ENCODE measurements at regions not wholly inside any gene's neighbourhood (a gene's known extent, or its start where the extent isn't known, plus 50 kb on each side); places are given as distances from the start of the nearest gene placed in this dataset.

DNA sequence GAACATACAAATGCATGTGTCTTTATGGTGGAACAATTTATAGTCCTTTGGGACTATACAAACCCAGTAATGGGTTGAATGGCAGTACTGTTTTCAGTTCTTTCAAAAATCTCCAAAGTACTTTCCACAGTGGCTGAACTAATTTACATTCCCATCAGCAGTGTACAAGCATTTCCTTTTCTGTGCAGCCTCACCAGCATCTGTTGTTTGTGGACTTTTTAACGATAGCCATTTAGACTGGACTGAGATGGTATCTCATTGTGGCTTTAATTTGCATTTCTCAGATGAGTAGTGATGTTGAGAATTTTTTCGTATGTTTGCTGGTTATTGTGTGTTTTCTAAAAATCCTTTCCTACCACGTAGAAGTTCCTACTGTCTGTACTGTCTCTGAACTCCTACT lies 327.2 kb upstream of the ZFP64 start:
- Histone ChIP-seq H3K27me3 (no peaks in the 10 kb centered on the region), H3K36me3 (no peaks in the 10 kb centered on the region), H3K27ac (no peak overlapping the region), H3K9me3 (no peaks in the 10 kb centered on the region), H3K4me1 (no peaks in the 10 kb centered on the region), H3K4me3 (no peak overlapping the region)
- intact Hi-C loops (cut with DNase I; ENCODE audit: low total_unique reads) = no loop called here
- in situ Hi-C loops (cut with MboI; ENCODE audit: low pct_ligation_motif_present in 1 of 4, low pct_unique_long_range_greater_than_20kb in 1 of 4, low sequenced_read_pairs in 3 of 4) = no loop called here
- TF ChIP-seq EP300 (IDR thresholded peaks at IDR 0.05; ENCODE audit: low read depth) = no peak
- TF ChIP-seq, protein P1, sequence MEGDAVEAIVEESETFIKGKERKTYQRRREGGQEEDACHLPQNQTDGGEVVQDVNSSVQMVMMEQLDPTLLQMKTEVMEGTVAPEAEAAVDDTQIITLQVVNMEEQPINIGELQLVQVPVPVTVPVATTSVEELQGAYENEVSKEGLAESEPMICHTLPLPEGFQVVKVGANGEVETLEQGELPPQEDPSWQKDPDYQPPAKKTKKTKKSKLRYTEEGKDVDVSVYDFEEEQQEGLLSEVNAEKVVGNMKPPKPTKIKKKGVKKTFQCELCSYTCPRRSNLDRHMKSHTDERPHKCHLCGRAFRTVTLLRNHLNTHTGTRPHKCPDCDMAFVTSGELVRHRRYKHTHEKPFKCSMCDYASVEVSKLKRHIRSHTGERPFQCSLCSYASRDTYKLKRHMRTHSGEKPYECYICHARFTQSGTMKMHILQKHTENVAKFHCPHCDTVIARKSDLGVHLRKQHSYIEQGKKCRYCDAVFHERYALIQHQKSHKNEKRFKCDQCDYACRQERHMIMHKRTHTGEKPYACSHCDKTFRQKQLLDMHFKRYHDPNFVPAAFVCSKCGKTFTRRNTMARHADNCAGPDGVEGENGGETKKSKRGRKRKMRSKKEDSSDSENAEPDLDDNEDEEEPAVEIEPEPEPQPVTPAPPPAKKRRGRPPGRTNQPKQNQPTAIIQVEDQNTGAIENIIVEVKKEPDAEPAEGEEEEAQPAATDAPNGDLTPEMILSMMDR (IDR thresholded peaks at IDR 0.05) = no peak
- TF ChIP-seq POLR2AphosphoS5 (IDR thresholded peaks at IDR 0.05) = no peak
- no peak for TF ChIP-seq POLR2A (IDR thresholded peaks at IDR 0.05)
- no peak for DNase-seq
- 45 to 49% methylated on average over 3 of the region's 3 CpGs for WGBS, 2 donors (ENCODE audit: low coverage in 1 of 2)

DNA sequence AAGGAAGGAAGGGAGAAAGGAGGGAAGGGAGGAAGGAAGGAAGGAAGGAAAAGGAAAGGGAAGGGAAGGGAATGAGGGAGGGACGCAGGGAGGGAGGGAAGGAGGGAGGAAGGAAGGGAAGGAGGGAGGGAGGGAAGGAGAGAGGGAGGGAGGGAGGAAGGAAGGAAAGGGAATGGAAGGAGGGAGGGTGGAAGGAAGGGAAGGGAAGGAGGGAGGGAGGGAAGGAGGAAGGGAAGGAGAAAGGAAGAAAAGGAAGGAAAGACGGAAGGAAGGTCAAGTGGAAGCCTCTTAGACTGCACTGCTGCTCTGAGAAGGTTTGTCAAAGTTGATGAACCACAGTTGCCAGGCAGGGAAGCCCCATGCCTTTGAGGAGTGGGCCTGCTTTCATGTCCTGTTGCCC lies 324.3 kb upstream of the ZFP64 start:
- no peaks in the 10 kb centered on the region for H3K4me1 ChIP-seq
- intact Hi-C loops (cut with DNase I; ENCODE audit: low total_unique reads) = no loop called here
- H3K27me3 ChIP-seq = no peaks in the 10 kb centered on the region
- TF ChIP-seq EP300 (IDR thresholded peaks at IDR 0.05; ENCODE audit: low read depth) = no peak
- TF ChIP-seq, protein P1 (IDR thresholded peaks at IDR 0.05) = no peak
- TF ChIP-seq POLR2A (IDR thresholded peaks at IDR 0.05) = no peak
- no peak for TF ChIP-seq POLR2AphosphoS5 (IDR thresholded peaks at IDR 0.05)
- H3K9me3 ChIP-seq = no peaks in the 10 kb centered on the region
- no peak overlapping the region for H3K27ac ChIP-seq
- 61 to 72% methylated on average over 2 of the region's 2 CpGs for WGBS, 2 donors (ENCODE audit: low coverage in 1 of 2)
- no peaks in the 10 kb centered on the region for H3K36me3 ChIP-seq
- no peak overlapping the region for H3K4me3 ChIP-seq
- DNase-seq = no peak
- in situ Hi-C loops (cut with MboI; ENCODE audit: low pct_ligation_motif_present in 1 of 4, low pct_unique_long_range_greater_than_20kb in 1 of 4, low sequenced_read_pairs in 3 of 4) = no loop called here

DNA sequence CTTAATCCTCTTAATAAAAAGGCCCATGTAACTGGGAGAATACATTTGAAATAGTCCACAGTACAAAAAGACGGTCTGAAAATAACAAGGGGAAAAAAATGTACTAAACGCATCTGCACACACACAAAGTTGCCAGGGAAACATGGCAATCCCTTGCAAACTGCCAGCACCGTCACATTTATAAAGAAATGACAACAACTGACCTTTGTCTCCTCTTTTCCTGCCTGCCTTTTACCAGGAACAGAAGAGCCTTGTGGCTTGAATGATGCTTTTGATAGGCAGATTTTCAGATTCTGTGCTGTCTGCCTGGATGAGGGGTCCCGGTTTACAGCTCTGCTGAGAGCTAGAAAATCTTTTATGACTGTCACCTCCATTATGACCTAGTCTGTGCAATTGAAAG lies 308.6 kb upstream of the ZFP64 start:
- Histone ChIP-seq H3K36me3 (no peaks in the 10 kb centered on the region), H3K4me1 (no peaks in the 10 kb centered on the region), H3K27ac (no peak overlapping the region), H3K27me3 (peaks cover 3% of the 10 kb centered on the region), H3K4me3 (no peak overlapping the region), H3K9me3 (no peaks in the 10 kb centered on the region)
- WGBS, 2 donors (ENCODE audit: low coverage in 1 of 2) = 35 to 47% methylated on average over 4 of the region's 4 CpGs
- intact Hi-C loops (cut with DNase I; ENCODE audit: low total_unique reads) (no loop called here), in situ Hi-C loops (cut with MboI; ENCODE audit: low pct_ligation_motif_present in 1 of 4, low pct_unique_long_range_greater_than_20kb in 1 of 4, low sequenced_read_pairs in 3 of 4) (no loop called here)
- TF ChIP-seq, protein P1 (IDR thresholded peaks at IDR 0.05) = no peak
- TF ChIP-seq POLR2A (IDR thresholded peaks at IDR 0.05) (no peak), EP300 (IDR thresholded peaks at IDR 0.05; ENCODE audit: low read depth) (no peak), POLR2AphosphoS5 (IDR thresholded peaks at IDR 0.05) (no peak)
- no peak for DNase-seq

DNA sequence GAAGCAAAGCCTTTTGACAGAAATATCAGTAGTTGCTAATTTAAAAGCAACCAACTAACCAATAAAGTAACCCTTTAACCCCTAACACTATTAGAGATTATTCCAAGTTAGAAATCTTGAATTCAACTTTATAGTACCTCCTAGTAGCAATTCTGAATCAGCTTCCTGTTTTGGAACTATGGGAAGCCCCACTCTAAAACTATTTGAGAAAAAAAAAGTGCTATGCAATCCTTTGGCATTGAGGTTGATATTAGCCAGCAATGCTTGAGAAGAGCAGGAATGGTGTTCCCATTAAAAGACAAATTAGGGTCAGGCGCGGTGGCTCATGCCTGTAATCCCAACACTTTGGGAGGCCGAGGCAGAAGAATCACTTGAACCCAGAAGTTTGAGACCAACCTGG lies 306.2 kb upstream of the ZFP64 start:
- Histone ChIP-seq H3K27me3 (peaks cover 12% of the 10 kb centered on the region), H3K36me3 (no peaks in the 10 kb centered on the region), H3K9me3 (no peaks in the 10 kb centered on the region), H3K27ac (no peak overlapping the region), H3K4me1 (no peaks in the 10 kb centered on the region), H3K4me3 (no peak overlapping the region)
- no peak for DNase-seq
- 90% methylated on average over 3 of the region's 3 CpGs; no CpG with 5 or more reads in 1 of the 2 donors for WGBS, 2 donors (ENCODE audit: low coverage in 1 of 2)
- TF ChIP-seq, protein P1 (IDR thresholded peaks at IDR 0.05) = no peak
- no peak for TF ChIP-seq EP300 (IDR thresholded peaks at IDR 0.05; ENCODE audit: low read depth)
- TF ChIP-seq POLR2A (IDR thresholded peaks at IDR 0.05) = no peak
- TF ChIP-seq POLR2AphosphoS5 (IDR thresholded peaks at IDR 0.05) = no peak
- intact Hi-C loops (cut with DNase I; ENCODE audit: low total_unique reads) = no loop called here
- in situ Hi-C loops (cut with MboI; ENCODE audit: low pct_ligation_motif_present in 1 of 4, low pct_unique_long_range_greater_than_20kb in 1 of 4, low sequenced_read_pairs in 3 of 4) = no loop called here
